ENCODE measurements at regions not wholly inside any gene's neighbourhood (a gene's known extent, or its start where the extent isn't known, plus 50 kb on each side); places are given as distances from the start of the nearest gene placed in this dataset.

GRCh38 chr5:6926491-6927038, 213.3 kb downstream of the TENT4A start:
- DNase-seq = no peak

GRCh38 chr5:6936031-6936430, 222.8 kb downstream of the TENT4A start:
- DNase-seq = no peak

GRCh38 chr5:6937677-6938076, 224.4 kb downstream of the TENT4A start:
- DNase-seq = no peak

GRCh38 chr5:6941631-6942030, 228.4 kb downstream of the TENT4A start:
- no peak for DNase-seq

GRCh38 chr5:6943197-6944112, 230.2 kb downstream of the TENT4A start:
- DNase-seq = no peak

GRCh38 chr5:6948562-6948961, 235.3 kb downstream of the TENT4A start:
- no peak for DNase-seq

GRCh38 chr5:6949230-6949629, 236.0 kb downstream of the TENT4A start:
- DNase-seq = no peak

- no peak for DNase-seq
Measured at GRCh38 chr5:6950250-6950649, 237.0 kb downstream of the TENT4A start.

- no peak for DNase-seq
Measured at GRCh38 chr5:6950860-6951259, 237.6 kb downstream of the TENT4A start.

GRCh38 chr5:6961123-6961522, 247.9 kb downstream of the TENT4A start:
- DNase-seq = no peak

GRCh38 chr5:6961837-6962635, 248.8 kb downstream of the TENT4A start:
- no peak for DNase-seq

- no peak for DNase-seq
Measured at GRCh38 chr5:6976971-6977370, 263.7 kb downstream of the TENT4A start.

GRCh38 chr5:6979061-6979460, 265.8 kb downstream of the TENT4A start:
- no peak for DNase-seq

GRCh38 chr5:6989230-6989629, 276.0 kb downstream of the TENT4A start:
- no peak for DNase-seq

GRCh38 chr5:6994097-6994496, 280.9 kb downstream of the TENT4A start:
- DNase-seq = no peak

GRCh38 chr5:6995115-6995514, 281.9 kb downstream of the TENT4A start:
- DNase-seq = no peak

- no peak for DNase-seq
Measured at GRCh38 chr5:7000310-7000709, 287.1 kb downstream of the TENT4A start.

GRCh38 chr5:7010591-7010990, 297.4 kb downstream of the TENT4A start:
- no peak for DNase-seq

GRCh38 chr5:7012057-7012456, 298.8 kb downstream of the TENT4A start:
- DNase-seq = no peak

- DNase-seq = no peak
Measured at GRCh38 chr5:7014611-7015010, 301.4 kb downstream of the TENT4A start.

- no peak for DNase-seq
Measured at GRCh38 chr5:7015586-7016256, 302.5 kb downstream of the TENT4A start.

GRCh38 chr5:7016999-7017747, 303.9 kb downstream of the TENT4A start:
- DNase-seq = no peak
